SK-N-SH (cell line): ENCODE measurements at regions not wholly inside any gene's neighbourhood (a gene's known extent, or its start where the extent isn't known, plus 50 kb on each side); places are given as distances from the start of the nearest gene placed in this dataset.

Experiments used
- CTCF ChIP-seq: fragments of 200-600 bp; sonication (generic); IDR thresholded peaks from 2 replicates; pipeline ENCODE4 v1.6.1; 2017; ENCODE audit warnings: antibody characterized with exemption, mild to moderate bottlenecking, moderate library complexity
- ELF1 ChIP-seq: IDR thresholded peaks from 2 replicates; pipeline ENCODE4 v1.4.0; 2012
- EZH2phosphoT487 ChIP-seq: fragments of 200-600 bp; sonication (generic); IDR thresholded peaks from 2 replicates; pipeline ENCODE4 v1.6.1; 2017; ENCODE audit warnings: low read depth, mixed run types, mild to moderate bottlenecking, antibody characterized with exemption, moderate library complexity, borderline replicate concordance
- MAX ChIP-seq: IDR thresholded peaks from 2 replicates; pipeline ENCODE4 v1.4.0; 2012; ENCODE audit warnings: low read depth
- POLR2AphosphoS5 ChIP-seq: IDR thresholded peaks from 2 replicates; pipeline ENCODE4 v1.6.1; 2012; ENCODE audit warnings: low read depth, low read length
- RAD21 ChIP-seq: IDR thresholded peaks from 2 replicates; pipeline ENCODE4 v1.6.1; 2012; ENCODE audit warnings: mild to moderate bottlenecking, low read length
- RFX5 ChIP-seq: IDR thresholded peaks from 2 replicates; pipeline ENCODE4 v1.6.1; 2012; ENCODE audit warnings: mild to moderate bottlenecking, improper control_type of control experiment, low read length
- USF2 ChIP-seq: fragments of 150-350 bp; IDR thresholded peaks from 2 replicates; pipeline ENCODE4 v1.6.1; 2017; ENCODE audit warnings: antibody characterized with exemption, low read length, low read depth, borderline replicate concordance
- ZBTB33 ChIP-seq: IDR thresholded peaks from 2 replicates; pipeline ENCODE4 v1.4.0; 2012; ENCODE audit warnings: low read depth, borderline replicate concordance

GRCh38 chr20:40282541-40282940, 406.5 kb downstream of the MAFB start:
- no peak for TF ChIP-seq RAD21
- no peak for TF ChIP-seq CTCF
- no peak for TF ChIP-seq ELF1
- no peak for TF ChIP-seq POLR2AphosphoS5
- TF ChIP-seq USF2, result no peak
- TF ChIP-seq EZH2phosphoT487, result no peak
- no peak for TF ChIP-seq ZBTB33
- TF ChIP-seq MAX, result no peak
- TF ChIP-seq RFX5, result no peak
